ENCODE measurements at regions not wholly inside any gene's neighbourhood (a gene's known extent, or its start where the extent isn't known, plus 50 kb on each side); places are given as distances from the start of the nearest gene placed in this dataset.
"Not testable (repeated sequence)": the region's sequence is repeated elsewhere in the genome, so short reads cannot be mapped to it uniquely, and the experiment has no call there.

- Histone ChIP-seq H3K27ac (replicated peaks in 1 of 4) (no peak overlapping the region), H3K36me3 (no peaks in the 10 kb centered on the region), H3K9me3 (peaks cover 0 to 18% (median 17%) of the 10 kb centered on the region in 4 donors), H3K27me3 (no peaks in the 10 kb centered on the region), H3K4me1 (no peaks in the 10 kb centered on the region), H3K4me3 (no peak overlapping the region)
- no peak for DNase-seq (ENCODE audit: extremely low spot score)
- intact Hi-C loops (cut with DNase I) = no loop called here
- TF ChIP-seq CTCF (IDR thresholded peaks at IDR 0.05) = no peak
- no peak for TF ChIP-seq POLR2A (IDR thresholded peaks at IDR 0.05; ENCODE audit: low read depth)
- TF ChIP-seq EP300 (IDR thresholded peaks at IDR 0.05) = no peak
- no peak for TF ChIP-seq POLR2AphosphoS5 (IDR thresholded peaks at IDR 0.05)
These were observed 265.6 kb downstream of the TLE1 start for GRCh38 chr9:81423589-81424326.

GRCh38 chr9:81421090-81421489 is 268.3 kb downstream of the TLE1 start:
- intact Hi-C loops (cut with DNase I); H3K27me3 ChIP-seq; H3K27ac ChIP-seq (replicated peaks in 1 of 4); H3K9me3 ChIP-seq; DNase-seq (ENCODE audit: extremely low spot score); H3K4me3 ChIP-seq; H3K36me3 ChIP-seq: not testable (repeated sequence)
- peaks cover 0 to 13% (median 9%) of the 10 kb centered on the region in 4 donors for H3K4me1 ChIP-seq
- WGBS = 71% methylated on average over 3 of the region's 3 CpGs

GRCh38 chr9:81420024-81420423 is 269.3 kb downstream of the TLE1 start:
- no peaks in the 10 kb centered on the region for H3K36me3 ChIP-seq
- DNase-seq (ENCODE audit: extremely low spot score) = no peak

GRCh38 chr9:81417941-81418340 is 271.4 kb downstream of the TLE1 start:
- no peaks in the 10 kb centered on the region for H3K9me3 ChIP-seq
- DNase-seq (ENCODE audit: extremely low spot score) = no peak
- no peaks in the 10 kb centered on the region for H3K27me3 ChIP-seq
- TF ChIP-seq POLR2A (IDR thresholded peaks at IDR 0.05; ENCODE audit: low read depth) (no peak), POLR2AphosphoS5 (IDR thresholded peaks at IDR 0.05) (no peak)
- H3K27ac ChIP-seq (replicated peaks in 1 of 4) = no peak overlapping the region
- H3K4me3 ChIP-seq = no peak overlapping the region
- intact Hi-C loops (cut with DNase I) = no loop called here
- no peaks in the 10 kb centered on the region for H3K36me3 ChIP-seq
- peaks cover 0 to 13% (median 9%) of the 10 kb centered on the region in 4 donors for H3K4me1 ChIP-seq

More at GRCh38 chr9:81420024-81420423, 269.3 kb downstream of the TLE1 start:
- Histone ChIP-seq H3K4me1 (peaks cover 0 to 13% (median 9%) of the 10 kb centered on the region in 4 donors), H3K4me3 (no peak overlapping the region), H3K27ac (replicated peaks in 1 of 4) (no peak overlapping the region), H3K27me3 (no peaks in the 10 kb centered on the region), H3K9me3 (no peaks in the 10 kb centered on the region)
- intact Hi-C loops (cut with DNase I) = no loop called here
- no peak for TF ChIP-seq CTCF (IDR thresholded peaks at IDR 0.05)
- TF ChIP-seq POLR2A (IDR thresholded peaks at IDR 0.05; ENCODE audit: low read depth) = no peak
- TF ChIP-seq EP300 (IDR thresholded peaks at IDR 0.05) = no peak
- no peak for TF ChIP-seq POLR2AphosphoS5 (IDR thresholded peaks at IDR 0.05)
- WGBS = 97% methylated on average over 1 of the region's 1 CpG

GRCh38 chr9:81417299-81417675 is 272.1 kb downstream of the TLE1 start:
- intact Hi-C loops (cut with DNase I) = no loop called here
- peaks cover 0 to 13% (median 9%) of the 10 kb centered on the region in 4 donors for H3K4me1 ChIP-seq
- WGBS = 77% methylated on average over 2 of the region's 2 CpGs
- H3K4me3 ChIP-seq = no peak overlapping the region
- no peak overlapping the region for H3K27ac ChIP-seq (replicated peaks in 1 of 4)
- no peaks in the 10 kb centered on the region for H3K9me3 ChIP-seq
- no peaks in the 10 kb centered on the region for H3K36me3 ChIP-seq
- no peak for DNase-seq (ENCODE audit: extremely low spot score)
- TF ChIP-seq CTCF (IDR thresholded peaks at IDR 0.05) = no peak
- no peak for TF ChIP-seq POLR2AphosphoS5 (IDR thresholded peaks at IDR 0.05)
- no peak for TF ChIP-seq EP300 (IDR thresholded peaks at IDR 0.05)
- TF ChIP-seq POLR2A (IDR thresholded peaks at IDR 0.05; ENCODE audit: low read depth) = no peak
- no peaks in the 10 kb centered on the region for H3K27me3 ChIP-seq
